ENCODE measurements at regions not wholly inside any gene's neighbourhood (a gene's known extent, or its start where the extent isn't known, plus 50 kb on each side); places are given as distances from the start of the nearest gene placed in this dataset.

DNA sequence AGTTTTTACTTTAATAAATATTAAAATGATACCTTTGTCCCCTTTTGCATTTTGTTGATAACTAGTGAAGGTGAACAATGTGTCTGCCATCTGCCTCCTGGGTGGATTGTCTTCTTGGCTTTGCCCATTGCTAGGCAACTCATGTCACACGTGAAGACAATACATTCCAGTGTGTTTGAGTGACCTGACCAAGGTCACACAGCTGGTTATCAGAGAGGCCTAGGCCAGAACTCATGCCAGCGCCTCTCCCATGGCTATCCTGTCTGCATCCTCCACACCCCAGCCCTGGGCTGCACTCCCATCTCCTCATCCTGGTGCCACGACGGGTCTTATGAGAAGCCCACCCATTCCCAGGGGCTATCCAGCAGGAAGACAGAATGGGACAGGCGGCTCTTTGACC lies 108.7 kb downstream of the PLCE1 start:
- no peak overlapping the region for H3K4me3 ChIP-seq (ENCODE audit: insufficient read depth, low read depth, low read length, poor library complexity, severe bottlenecking)
- no peak overlapping the region for H3K27ac ChIP-seq (ENCODE audit: insufficient read depth, low read length, poor library complexity, severe bottlenecking)
- no peaks in the 10 kb centered on the region for H3K9me3 ChIP-seq (ENCODE audit: control insufficient read depth, low read length)
- H3K36me3 ChIP-seq (ENCODE audit: control insufficient read depth, insufficient read depth, low read length): no peaks in the 10 kb centered on the region
- no peaks in the 10 kb centered on the region for H3K27me3 ChIP-seq (replicated peaks; ENCODE audit: control insufficient read depth, insufficient read depth, low read length, poor library complexity, severe bottlenecking)
- no peaks in the 10 kb centered on the region for H3K4me1 ChIP-seq (ENCODE audit: control insufficient read depth, insufficient read depth, low read length, poor library complexity, severe bottlenecking)
- no peak for DNase-seq

DNA sequence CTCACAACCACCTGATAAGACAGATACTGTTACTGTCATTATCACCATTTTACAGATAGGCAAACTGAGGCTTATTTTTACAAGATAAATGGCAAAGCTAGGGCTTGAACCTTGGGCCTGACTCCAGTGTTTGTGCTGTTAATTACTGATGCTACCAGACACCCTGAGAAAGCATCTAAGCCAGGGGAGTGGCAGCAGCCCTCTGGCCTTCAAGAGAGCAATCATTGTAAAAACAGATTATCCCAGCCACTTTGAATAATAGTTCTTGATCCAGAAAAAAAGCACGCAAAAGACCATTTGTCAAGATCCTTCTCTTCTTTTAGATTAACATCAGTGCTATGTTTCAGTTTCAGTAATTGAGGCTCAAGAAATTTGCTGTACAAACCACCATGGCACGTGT lies 109.5 kb downstream of the PLCE1 start:
- no peak for DNase-seq
- no peak overlapping the region for H3K27ac ChIP-seq (ENCODE audit: insufficient read depth, low read length, poor library complexity, severe bottlenecking)
- H3K36me3 ChIP-seq (ENCODE audit: control insufficient read depth, insufficient read depth, low read length): no peaks in the 10 kb centered on the region
- no peaks in the 10 kb centered on the region for H3K9me3 ChIP-seq (ENCODE audit: control insufficient read depth, low read length)
- H3K4me1 ChIP-seq (ENCODE audit: control insufficient read depth, insufficient read depth, low read length, poor library complexity, severe bottlenecking): no peaks in the 10 kb centered on the region
- no peaks in the 10 kb centered on the region for H3K27me3 ChIP-seq (replicated peaks; ENCODE audit: control insufficient read depth, insufficient read depth, low read length, poor library complexity, severe bottlenecking)
- H3K4me3 ChIP-seq (ENCODE audit: insufficient read depth, low read depth, low read length, poor library complexity, severe bottlenecking): no peak overlapping the region

DNA sequence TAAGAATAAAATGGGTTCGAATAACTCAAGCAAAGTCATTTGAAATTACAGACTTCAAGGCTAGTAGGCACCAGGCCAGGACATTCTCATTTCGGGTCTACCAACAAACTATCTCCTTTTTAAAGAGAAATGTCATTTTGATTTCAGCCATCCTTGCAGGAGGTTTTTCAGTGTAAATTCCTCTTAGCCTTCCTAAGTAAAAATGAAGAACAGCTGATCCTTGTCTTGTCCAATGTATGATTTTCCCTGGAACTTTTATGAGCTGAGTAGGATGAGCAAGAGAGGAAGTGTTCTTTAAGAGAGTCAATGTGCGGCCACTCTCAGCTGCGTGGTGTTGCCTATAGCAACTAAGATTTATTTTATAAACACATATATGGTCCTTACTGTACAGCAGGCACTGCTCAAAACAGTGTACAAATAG lies 110.1 kb downstream of the PLCE1 start:
- Histone ChIP-seq H3K4me1 (ENCODE audit: control insufficient read depth, insufficient read depth, low read length, poor library complexity, severe bottlenecking) (no peaks in the 10 kb centered on the region), H3K9me3 (ENCODE audit: control insufficient read depth, low read length) (no peaks in the 10 kb centered on the region), H3K27me3 (replicated peaks; ENCODE audit: control insufficient read depth, insufficient read depth, low read length, poor library complexity, severe bottlenecking) (no peaks in the 10 kb centered on the region), H3K4me3 (ENCODE audit: insufficient read depth, low read depth, low read length, poor library complexity, severe bottlenecking) (no peak overlapping the region), H3K36me3 (ENCODE audit: control insufficient read depth, insufficient read depth, low read length) (no peaks in the 10 kb centered on the region), H3K27ac (ENCODE audit: insufficient read depth, low read length, poor library complexity, severe bottlenecking) (no peak overlapping the region)
- DNase-seq: no peak

DNA sequence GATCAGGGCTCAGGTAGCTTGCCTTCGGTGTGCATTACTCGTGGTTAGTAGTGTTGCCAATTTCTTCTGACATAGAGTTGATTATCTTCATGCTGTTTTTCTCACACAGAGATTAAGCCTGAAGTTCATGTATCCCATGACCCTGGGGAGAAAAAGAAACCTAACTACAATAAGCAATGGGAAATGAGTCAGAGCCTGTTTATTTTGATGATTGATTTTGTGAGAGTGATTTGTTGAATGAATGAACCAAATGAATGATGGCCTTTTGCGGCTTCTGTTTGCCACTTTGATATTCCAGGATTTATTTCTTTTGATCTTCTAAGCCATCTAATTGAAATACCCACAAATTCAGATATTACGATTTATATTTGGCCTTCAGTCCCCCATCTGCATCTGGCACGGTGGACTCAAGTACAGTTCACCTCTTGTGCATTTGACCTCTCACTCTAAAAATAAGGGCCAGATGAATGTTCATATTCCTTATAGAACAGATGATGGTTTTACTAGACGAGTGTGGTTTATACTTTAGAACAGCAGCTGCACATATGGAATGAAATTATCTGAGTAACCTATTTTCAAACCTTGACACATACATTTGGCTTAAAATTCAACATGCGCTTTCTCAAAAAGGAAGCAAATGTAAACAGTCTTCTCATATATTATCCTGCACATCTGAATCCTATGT lies 110.7 kb downstream of the PLCE1 start:
- no peaks in the 10 kb centered on the region for H3K4me1 ChIP-seq (ENCODE audit: control insufficient read depth, insufficient read depth, low read length, poor library complexity, severe bottlenecking)
- no peaks in the 10 kb centered on the region for H3K36me3 ChIP-seq (ENCODE audit: control insufficient read depth, insufficient read depth, low read length)
- DNase-seq: no peak
- no peaks in the 10 kb centered on the region for H3K9me3 ChIP-seq (ENCODE audit: control insufficient read depth, low read length)
- H3K27me3 ChIP-seq (replicated peaks; ENCODE audit: control insufficient read depth, insufficient read depth, low read length, poor library complexity, severe bottlenecking): no peaks in the 10 kb centered on the region
- H3K27ac ChIP-seq (ENCODE audit: insufficient read depth, low read length, poor library complexity, severe bottlenecking): no peak overlapping the region
- no peak overlapping the region for H3K4me3 ChIP-seq (ENCODE audit: insufficient read depth, low read depth, low read length, poor library complexity, severe bottlenecking)

DNA sequence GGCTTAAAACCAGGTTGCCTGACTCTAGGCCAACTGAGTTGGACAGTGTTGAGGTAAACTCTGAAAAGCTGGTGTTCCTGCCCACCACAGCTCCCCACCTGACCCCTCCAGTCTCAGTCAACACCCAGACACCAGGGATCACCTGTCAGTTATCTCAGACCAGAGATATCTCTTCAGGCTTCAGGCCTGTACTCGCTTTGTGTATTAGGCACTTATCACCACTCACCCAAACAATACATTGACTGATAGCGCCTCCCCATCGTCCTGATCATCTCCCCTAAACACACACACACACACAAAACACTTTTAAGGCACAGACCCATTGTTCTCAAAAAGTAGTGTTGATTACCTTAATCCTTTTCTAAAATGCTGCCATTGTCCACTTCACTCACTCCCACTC lies 111.5 kb downstream of the PLCE1 start:
- no peak overlapping the region for H3K27ac ChIP-seq (ENCODE audit: insufficient read depth, low read length, poor library complexity, severe bottlenecking)
- no peaks in the 10 kb centered on the region for H3K27me3 ChIP-seq (replicated peaks; ENCODE audit: control insufficient read depth, insufficient read depth, low read length, poor library complexity, severe bottlenecking)
- no peak for DNase-seq

DNA sequence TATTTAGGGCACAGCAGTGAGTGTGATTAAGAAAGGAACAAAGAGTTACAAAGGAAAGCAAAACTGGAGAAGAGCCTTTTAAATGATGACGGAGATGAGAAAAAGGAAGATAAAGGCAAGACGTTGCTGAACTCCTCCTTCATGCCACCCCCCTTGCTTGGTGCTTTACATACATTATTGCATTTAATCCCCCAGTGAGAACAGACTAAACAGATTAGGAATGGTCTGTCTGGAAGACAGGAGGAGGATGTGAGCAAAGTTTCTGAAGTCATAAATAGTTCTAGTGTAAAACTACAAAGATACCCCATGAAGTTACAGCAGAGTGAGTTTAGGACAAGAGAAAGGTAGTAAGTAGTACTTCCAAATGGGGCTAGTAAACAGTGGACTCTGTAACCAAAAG lies 113.5 kb downstream of the PLCE1 start:
- Histone ChIP-seq H3K4me3 (ENCODE audit: insufficient read depth, low read depth, low read length, poor library complexity, severe bottlenecking) (no peak overlapping the region), H3K27me3 (replicated peaks; ENCODE audit: control insufficient read depth, insufficient read depth, low read length, poor library complexity, severe bottlenecking) (no peaks in the 10 kb centered on the region), H3K36me3 (ENCODE audit: control insufficient read depth, insufficient read depth, low read length) (no peaks in the 10 kb centered on the region), H3K4me1 (ENCODE audit: control insufficient read depth, insufficient read depth, low read length, poor library complexity, severe bottlenecking) (no peaks in the 10 kb centered on the region), H3K27ac (ENCODE audit: insufficient read depth, low read length, poor library complexity, severe bottlenecking) (no peak overlapping the region), H3K9me3 (ENCODE audit: control insufficient read depth, low read length) (no peaks in the 10 kb centered on the region)
- DNase-seq: no peak

More for the DNA sequence above, 111.5 kb downstream of the PLCE1 start:
- Histone ChIP-seq H3K4me1 (ENCODE audit: control insufficient read depth, insufficient read depth, low read length, poor library complexity, severe bottlenecking) (no peaks in the 10 kb centered on the region), H3K36me3 (ENCODE audit: control insufficient read depth, insufficient read depth, low read length) (no peaks in the 10 kb centered on the region), H3K4me3 (ENCODE audit: insufficient read depth, low read depth, low read length, poor library complexity, severe bottlenecking) (no peak overlapping the region), H3K9me3 (ENCODE audit: control insufficient read depth, low read length) (no peaks in the 10 kb centered on the region)

DNA sequence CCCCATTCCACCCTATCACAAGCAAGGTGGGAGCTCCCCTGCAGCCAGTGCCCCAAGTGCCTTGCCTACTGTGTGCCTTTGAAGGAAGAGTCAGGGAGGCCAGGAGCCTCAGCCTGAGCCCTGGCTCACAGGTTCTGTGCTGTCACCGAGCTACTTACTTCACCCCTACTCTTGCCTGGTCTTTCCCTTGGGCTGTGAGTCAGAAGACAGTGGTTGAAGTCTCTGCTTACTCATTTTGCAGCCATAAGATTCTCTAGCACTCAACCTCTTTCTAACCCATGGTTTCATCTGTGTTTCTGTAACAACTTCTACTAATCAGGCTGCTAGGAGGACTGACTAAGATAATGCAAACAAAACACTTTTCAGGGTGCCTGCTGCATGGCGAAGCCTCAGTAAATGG lies 114.5 kb downstream of the PLCE1 start:
- H3K9me3 ChIP-seq (ENCODE audit: control insufficient read depth, low read length): no peaks in the 10 kb centered on the region
- no peak for DNase-seq
- no peak overlapping the region for H3K27ac ChIP-seq (ENCODE audit: insufficient read depth, low read length, poor library complexity, severe bottlenecking)
- H3K4me3 ChIP-seq (ENCODE audit: insufficient read depth, low read depth, low read length, poor library complexity, severe bottlenecking): no peak overlapping the region
- H3K27me3 ChIP-seq (replicated peaks; ENCODE audit: control insufficient read depth, insufficient read depth, low read length, poor library complexity, severe bottlenecking): no peaks in the 10 kb centered on the region
- H3K36me3 ChIP-seq (ENCODE audit: control insufficient read depth, insufficient read depth, low read length): no peaks in the 10 kb centered on the region
- H3K4me1 ChIP-seq (ENCODE audit: control insufficient read depth, insufficient read depth, low read length, poor library complexity, severe bottlenecking): no peaks in the 10 kb centered on the region

DNA sequence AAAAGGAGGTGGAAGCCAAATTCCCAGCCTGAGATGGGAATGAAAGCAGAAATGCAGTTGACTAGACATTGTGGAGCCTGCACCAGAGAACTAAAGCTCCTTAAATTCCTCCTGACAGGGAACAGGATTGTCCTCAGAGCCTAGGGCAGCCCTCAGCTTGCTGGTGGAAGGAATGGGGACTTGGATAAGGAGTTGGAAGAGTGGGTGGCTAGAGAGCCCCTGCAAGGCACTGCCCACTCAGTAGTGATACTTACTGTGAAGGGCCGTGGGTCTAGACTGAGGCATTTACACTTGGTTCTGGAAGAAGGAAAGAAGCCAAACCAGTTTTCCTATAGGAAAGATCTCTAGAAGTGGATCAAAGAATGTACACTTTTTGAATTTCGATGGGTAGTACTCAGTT lies 117.6 kb downstream of the PLCE1 start:
- no peaks in the 10 kb centered on the region for H3K9me3 ChIP-seq (ENCODE audit: control insufficient read depth, low read length)
- H3K4me3 ChIP-seq (ENCODE audit: insufficient read depth, low read depth, low read length, poor library complexity, severe bottlenecking): no peak overlapping the region
- H3K4me1 ChIP-seq (ENCODE audit: control insufficient read depth, insufficient read depth, low read length, poor library complexity, severe bottlenecking): no peaks in the 10 kb centered on the region
- H3K36me3 ChIP-seq (ENCODE audit: control insufficient read depth, insufficient read depth, low read length): no peaks in the 10 kb centered on the region
- DNase-seq: no peak
- no peak overlapping the region for H3K27ac ChIP-seq (ENCODE audit: insufficient read depth, low read length, poor library complexity, severe bottlenecking)
- no peaks in the 10 kb centered on the region for H3K27me3 ChIP-seq (replicated peaks; ENCODE audit: control insufficient read depth, insufficient read depth, low read length, poor library complexity, severe bottlenecking)

DNA sequence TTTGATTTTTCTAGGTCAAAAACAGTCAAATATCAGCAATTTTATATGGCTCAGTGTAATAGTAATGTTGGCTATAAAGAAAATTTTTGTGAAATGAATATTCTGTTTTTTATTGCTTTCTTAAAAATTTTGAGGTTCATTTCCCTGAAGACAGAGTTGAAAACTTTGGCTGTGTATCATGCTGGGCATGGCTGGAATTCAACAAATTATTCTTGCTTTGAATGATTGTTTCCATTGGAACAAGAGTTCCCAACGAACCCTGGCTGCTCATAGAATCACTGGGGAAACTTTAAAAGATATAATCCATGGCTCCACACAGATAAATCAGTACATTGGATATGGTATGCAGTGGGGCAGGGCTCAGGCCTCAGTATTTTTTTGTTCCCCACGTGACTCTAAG lies 118.6 kb downstream of the PLCE1 start:
- Histone ChIP-seq H3K9me3 (ENCODE audit: control insufficient read depth, low read length) (no peaks in the 10 kb centered on the region), H3K36me3 (ENCODE audit: control insufficient read depth, insufficient read depth, low read length) (no peaks in the 10 kb centered on the region), H3K4me3 (ENCODE audit: insufficient read depth, low read depth, low read length, poor library complexity, severe bottlenecking) (no peak overlapping the region), H3K27me3 (replicated peaks; ENCODE audit: control insufficient read depth, insufficient read depth, low read length, poor library complexity, severe bottlenecking) (no peaks in the 10 kb centered on the region), H3K27ac (ENCODE audit: insufficient read depth, low read length, poor library complexity, severe bottlenecking) (no peak overlapping the region), H3K4me1 (ENCODE audit: control insufficient read depth, insufficient read depth, low read length, poor library complexity, severe bottlenecking) (no peaks in the 10 kb centered on the region)
- no peak for DNase-seq

DNA sequence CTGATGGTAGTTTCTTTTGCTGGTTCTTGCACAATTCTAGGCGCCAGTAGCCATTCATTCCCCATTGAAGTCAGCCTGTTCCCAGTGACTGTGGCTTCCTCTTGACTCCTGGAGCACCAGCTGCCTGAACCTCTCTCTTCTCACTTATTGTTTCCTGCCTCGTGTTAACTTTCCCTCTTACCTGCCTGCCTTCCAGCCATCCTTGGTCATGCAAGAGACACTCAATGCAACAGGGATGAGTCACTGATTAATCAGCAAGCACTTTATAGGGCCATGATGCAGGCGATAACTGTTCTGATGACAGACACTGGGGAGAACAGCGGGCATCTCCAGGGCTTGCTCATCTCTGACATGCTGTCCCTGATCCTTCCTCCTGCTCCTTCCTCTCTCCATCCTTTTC lies 122.0 kb downstream of the PLCE1 start:
- Histone ChIP-seq H3K36me3 (ENCODE audit: control insufficient read depth, insufficient read depth, low read length) (no peaks in the 10 kb centered on the region), H3K4me3 (ENCODE audit: insufficient read depth, low read depth, low read length, poor library complexity, severe bottlenecking) (no peak overlapping the region), H3K27me3 (replicated peaks; ENCODE audit: control insufficient read depth, insufficient read depth, low read length, poor library complexity, severe bottlenecking) (no peaks in the 10 kb centered on the region), H3K27ac (ENCODE audit: insufficient read depth, low read length, poor library complexity, severe bottlenecking) (no peak overlapping the region), H3K4me1 (ENCODE audit: control insufficient read depth, insufficient read depth, low read length, poor library complexity, severe bottlenecking) (no peaks in the 10 kb centered on the region), H3K9me3 (ENCODE audit: control insufficient read depth, low read length) (no peaks in the 10 kb centered on the region)
- DNase-seq: no peak
